K562 (cell line): ENCODE measurements at regions not wholly inside any gene's neighbourhood (a gene's known extent, or its start where the extent isn't known, plus 50 kb on each side); places are given as distances from the start of the nearest gene placed in this dataset.

Experiments
- ATAC-seq: fragments of 200-7000 bp; cut with Tn5 transposase; 3 replicates; pipeline ENCODE4 v1.9.1; 2020; ENCODE audit warnings: moderate library complexity
- BruUV-seq: library from RNA; stranded (reverse); fragments of 400-500 nt; replicated peaks from 2 replicates; lab custom pipeline; 2021; lab: Mats Ljungman, UMichigan
- CTCF ChIA-PET: fragments of 300-600 bp; formaldehyde crosslinking; extraction: SDS; loops from one replicate; lab custom pipeline; 2021; ENCODE audit warnings: low intra/inter-chr PET ratio; lab: Yijun Ruan, JAX
- POLR2A ChIA-PET: fragments of 300-600, 350-650 bp; sonication (Branson Sonifier 250); formaldehyde crosslinking; extraction: SDS; loops from one replicate; lab custom pipeline; 2021; ENCODE audit warnings: antibody characterized with exemption, inconsistent platforms; lab: Yijun Ruan, JAX
- DNase-seq, 4 experiments: peaks; one replicate each; pipeline versions ENCODE4 v3.0.0 to v3.0.0-alpha.2; 2011 to 2018; ENCODE audit warnings: low spot score in 3 of 4, mixed read lengths in 3 of 4; ENCODE audit errors: extremely low read depth in 1 of 4
- FAIRE-seq: peaks from 2 replicates; lab custom pipeline; 2011; peaks lifted over from hg19 to GRCh38; lab: Jason Lieb, UNC
- H2AFZ ChIP-seq: 2 replicates; pipeline ENCODE4 v1.6.0; 2011; ENCODE audit warnings: low read depth, low read length, control low read depth, inconsistent platforms
- H3K27ac ChIP-seq: fragments of 200-600 bp; 3 replicates; pipeline ENCODE4 v1.8.0; 2011; ENCODE audit warnings: low read depth, mild to moderate bottlenecking, control low read depth, inconsistent platforms, low read length, moderate library complexity, mixed read lengths; ENCODE audit errors: extremely low read depth
- H3K27me3 ChIP-seq, 2 experiments: fragments of 300-600 bp in 1 of 2; 2 replicates in 1 of 2; 3 replicates in 1 of 2; pipeline versions ENCODE4 v1.6.0 to v1.8.0; 2011; ENCODE audit warnings: inconsistent platforms in 2 of 2, low read length in 2 of 2, mild to moderate bottlenecking in 1 of 2, mixed read lengths in 1 of 2, moderate library complexity in 1 of 2; ENCODE audit not compliant: control insufficient read depth in 2 of 2, insufficient read depth in 2 of 2
- H3K36me3 ChIP-seq: fragments of 300-600 bp; 3 replicates; pipeline ENCODE4 v1.8.0; 2011; ENCODE audit warnings: mild to moderate bottlenecking, low read length, inconsistent platforms; ENCODE audit not compliant: control insufficient read depth, insufficient read depth
- H3K4me1 ChIP-seq, 2 experiments: fragments of 200-600 bp in 1 of 2; replicated peaks in 1 of 2; 2 replicates in 1 of 2; 3 replicates in 1 of 2; pipeline versions ENCODE4 v1.5.1 to v1.8.0; 2011; ENCODE audit warnings: inconsistent platforms in 2 of 2, low read length in 2 of 2, mild to moderate bottlenecking in 1 of 2, mixed read lengths in 1 of 2, moderate library complexity in 1 of 2; ENCODE audit not compliant: control insufficient read depth in 2 of 2, insufficient read depth in 2 of 2
- H3K4me2 ChIP-seq: 2 replicates; pipeline ENCODE4 v1.6.1; 2011; ENCODE audit warnings: low read length, control low read depth, inconsistent platforms, mixed read lengths; ENCODE audit not compliant: insufficient read depth
- H3K4me3 ChIP-seq: fragments of 200-600 bp; sonication (generic), shearing (Covaris generic); 2 replicates; pipeline ENCODE4 v1.5.1; 2016; ENCODE audit warnings: control low read depth, inconsistent platforms
- H3K79me2 ChIP-seq: fragments of 200-600 bp; 3 replicates; pipeline ENCODE4 v1.8.0; 2011; ENCODE audit warnings: low read length, inconsistent platforms; ENCODE audit not compliant: control insufficient read depth, insufficient read depth
- H3K9ac ChIP-seq, 2 experiments: 2 replicates each; pipeline versions ENCODE4 v1.6.0 to v1.6.1; 2011; ENCODE audit warnings: low read depth in 2 of 2, low read length in 2 of 2, control low read depth in 1 of 2, inconsistent platforms in 1 of 2, mild to moderate bottlenecking in 1 of 2, mixed read lengths in 1 of 2; ENCODE audit not compliant: insufficient read depth in 1 of 2
- H3K9me1 ChIP-seq: one replicate; pipeline ENCODE4 v1.6.0; 2011; ENCODE audit warnings: inconsistent platforms, mild to moderate bottlenecking, low read length, moderate library complexity; ENCODE audit not compliant: control insufficient read depth, insufficient read depth
- H3K9me3 ChIP-seq: replicated peaks from 2 replicates; pipeline ENCODE4 v1.5.1; 2011; ENCODE audit warnings: low read depth, low read length, inconsistent platforms; ENCODE audit not compliant: control insufficient read depth, insufficient read depth
- H4K20me1 ChIP-seq: replicated peaks from 2 replicates; pipeline ENCODE4 v1.6.1; 2011; ENCODE audit warnings: low read length, inconsistent platforms, mixed read lengths; ENCODE audit not compliant: control insufficient read depth, insufficient read depth
- BDP1 ChIP-seq: IDR thresholded peaks from 3 replicates; pipeline ENCODE4 v1.6.1; 2011; ENCODE audit not compliant: insufficient read length, insufficient read depth
- CREBBP ChIP-seq: IDR thresholded peaks from one replicate; pipeline ENCODE4 v1.6.1; 2012; ENCODE audit warnings: low read depth, mild to moderate bottlenecking, control low read depth, inconsistent platforms, low read length
- CXXC5 ChIP-seq: fragments of 250-450 bp; sonication (Bioruptor Pico); IDR thresholded peaks from 2 replicates; pipeline ENCODE4 v1.8.0; 2022; ENCODE audit warnings: inconsistent platforms, mild to moderate bottlenecking, moderate library complexity
- DACH1 ChIP-seq: fragments of 450-650 bp; IDR thresholded peaks from 2 replicates; pipeline ENCODE4 v1.6.1; 2018; ENCODE audit not compliant: partially characterized antibody
- DEAF1 ChIP-seq: fragments of 450-650 bp; formaldehyde crosslinking; IDR thresholded peaks from 2 replicates; pipeline ENCODE4 v1.4.0; 2020; ENCODE audit warnings: mild to moderate bottlenecking, moderate library complexity
- FOXA1 ChIP-seq: fragments of 450-650 bp; IDR thresholded peaks from 2 replicates; pipeline ENCODE4 v1.6.1; 2016; ENCODE audit warnings: mild to moderate bottlenecking, borderline replicate concordance
- FOXP1 ChIP-seq: sonication (generic); formaldehyde crosslinking; IDR thresholded peaks from 2 replicates; pipeline ENCODE4 v1.8.0; 2022; ENCODE audit warnings: mild to moderate bottlenecking, missing genetic modification reagents
- HDAC6 ChIP-seq: IDR thresholded peaks from 2 replicates; pipeline ENCODE4 v1.6.1; 2012; ENCODE audit warnings: low read depth, mild to moderate bottlenecking, control low read depth, inconsistent platforms, low read length, moderate library complexity
- HNRNPH1 ChIP-seq: fragments of 200-400 bp; formaldehyde crosslinking; optimal IDR thresholded peaks from 2 replicates; pipeline ENCODE3; 2017; ENCODE audit warnings: low read depth, mild to moderate bottlenecking, low read length, moderate library complexity
- JUN ChIP-seq, 2 experiments: sonication (generic) in 1 of 2; formaldehyde crosslinking in 1 of 2; IDR thresholded peaks; 2 replicates each; pipeline versions ENCODE4 v1.6.1 to v1.8.0; 2012 to 2022; ENCODE audit warnings: borderline replicate concordance in 2 of 2, mild to moderate bottlenecking in 2 of 2, improper control_type of control experiment in 1 of 2, low read depth in 1 of 2, low read length in 1 of 2, missing genetic modification reagents in 1 of 2
- L3MBTL2 ChIP-seq: fragments of 450-650 bp; IDR thresholded peaks from 2 replicates; pipeline ENCODE4 v1.6.1; 2016; ENCODE audit warnings: mild to moderate bottlenecking, moderate library complexity
- LEF1 ChIP-seq: fragments of 450-650 bp; IDR thresholded peaks from 2 replicates; pipeline ENCODE4 v1.6.1; 2016; ENCODE audit warnings: mild to moderate bottlenecking
- POLR2A ChIP-seq: fragments of 450-650 bp; conservative IDR thresholded peaks from 2 replicates; pipeline ENCODE4 v1.6.1; 2016
- SMARCB1 ChIP-seq: IDR thresholded peaks from 2 replicates; pipeline ENCODE4 v1.6.1; 2011; ENCODE audit warnings: improper control_type of control experiment, low read depth; ENCODE audit not compliant: insufficient read length
- TCFL5 ChIP-seq: fragments of 250-450 bp; sonication (Bioruptor Pico); conservative IDR thresholded peaks from 2 replicates; pipeline ENCODE4 v1.6.1; 2021; ENCODE audit warnings: mild to moderate bottlenecking, moderate library complexity, matching md5 sums
- VEZF1 ChIP-seq: fragments of 200-800 bp; sonication (Bioruptor generic); IDR thresholded peaks from 2 replicates; pipeline ENCODE4 v1.6.1; 2017; ENCODE audit warnings: missing genetic modification characterization, missing compliant biosample characterization
- ZC3H8 ChIP-seq: fragments of 450-650 bp; IDR thresholded peaks from 2 replicates; pipeline ENCODE4 v1.6.1; 2017
- ZFX ChIP-seq: sonication (generic); formaldehyde crosslinking; IDR thresholded peaks from 2 replicates; pipeline ENCODE4 v1.8.0; 2022; ENCODE audit warnings: mild to moderate bottlenecking, missing genetic modification reagents, moderate library complexity
- ZNF282 ChIP-seq: sonication (generic); formaldehyde crosslinking; IDR thresholded peaks from 2 replicates; pipeline ENCODE4 v1.8.1; 2023; ENCODE audit warnings: missing genetic modification reagents
- WGBS: fragments of 100-300 bp; shearing (Covaris generic); methylation state at CpG from one replicate; pipeline ENCODE4 v1.1.6; 2016; ENCODE audit warnings: low coverage, mixed read lengths; ENCODE audit not compliant: insufficient coverage; ENCODE audit errors: missing lambda C conversion rate; 5-methylcytosine and 5-hydroxymethylcytosine counted together
- in situ Hi-C: fragments of 300-500 bp; cut with MboI; formaldehyde crosslinking; loops from 4 replicates; pipeline ENCODE4 v1.15.0; 2018; ENCODE audit warnings: inconsistent platforms, mixed read lengths
- intact Hi-C: fragments of 100-400 bp; cut with micrococcal nuclease; formaldehyde crosslinking; loops from 2 replicates; pipeline ENCODE4 v1.14.2; 2022
- TF ChIP-seq, protein P1 (sequence below): fragments of 250-450 bp; sonication (Bioruptor Pico); IDR thresholded peaks from 2 replicates; pipeline ENCODE4 v1.5.0; 2020; ENCODE audit warnings: mild to moderate bottlenecking, borderline replicate concordance

GRCh38 chr10:61001731-61002122, 57.7 kb upstream of the RHOBTB1 start:
- Histone ChIP-seq H3K9me3 (no peaks in the 10 kb centered on the region), H3K36me3 (no peaks in the 10 kb centered on the region), H2AFZ (peak overlapping the region; percentile 63), H3K79me2 (no peaks in the 10 kb centered on the region), H3K9ac (peak overlapping the region; percentile 20 to 47; a peak in 3 of 4 replicates), H3K4me2 (peak overlapping the region; percentile 68), H4K20me1 (no peaks in the 10 kb centered on the region; the same call in 1 of the 2 replicates), H3K27me3 (peaks cover 4 to 7% of the 10 kb centered on the region in 2 experiments; a peak in 3 of 5 replicates), H3K4me1 (peaks cover 3 to 11% of the 10 kb centered on the region in 2 experiments; a peak in 3 of 5 replicates), H3K4me3 (peak overlapping the region; percentile 43), H3K27ac (no peak overlapping the region), H3K9me1 (no peaks in the 10 kb centered on the region)
- peak; percentile 29 for FAIRE-seq
- no peak for DNase-seq
- ChIA-PET CTCF (no interaction called here), POLR2A (interaction anchor here (1.6 kb wide), 1 partner anchor 21 kb away, joined by 3 read pairs; no protein-coding TSS in a partner anchor)
- no peak; the same call in 2 of the 3 replicates for ATAC-seq
- 19% methylated on average over 17 of the region's 18 CpGs for WGBS
- in situ Hi-C loops = no loop called here
- no TSS peak for BruUV-seq
- intact Hi-C loops = no loop called here
- no peak for TF ChIP-seq ZC3H8
- TF ChIP-seq VEZF1 (CRISPR knock-in tag) = peak; percentile 4; the same call in 1 of the 2 replicates
- TF ChIP-seq HDAC6 = no peak
- TF ChIP-seq CREBBP = no peak
- TF ChIP-seq LEF1 = no peak
- TF ChIP-seq JUN (IDR thresholded peaks at IDR 0.05; ENCODE audit: borderline replicate concordance, low read depth, low read length) = no peak
- no peak for TF ChIP-seq JUN (CRISPR knock-in tag; IDR thresholded peaks at IDR 0.05; ENCODE audit: borderline replicate concordance)
- TF ChIP-seq L3MBTL2 = peak; percentile 43; the same call in 1 of the 2 replicates
- TF ChIP-seq FOXA1 = no peak
- TF ChIP-seq CXXC5 (CRISPR knock-in tag) = 0 out of 2 replicates have a peak, but pooled peaks have one; percentile 2
- TF ChIP-seq, protein P1, sequence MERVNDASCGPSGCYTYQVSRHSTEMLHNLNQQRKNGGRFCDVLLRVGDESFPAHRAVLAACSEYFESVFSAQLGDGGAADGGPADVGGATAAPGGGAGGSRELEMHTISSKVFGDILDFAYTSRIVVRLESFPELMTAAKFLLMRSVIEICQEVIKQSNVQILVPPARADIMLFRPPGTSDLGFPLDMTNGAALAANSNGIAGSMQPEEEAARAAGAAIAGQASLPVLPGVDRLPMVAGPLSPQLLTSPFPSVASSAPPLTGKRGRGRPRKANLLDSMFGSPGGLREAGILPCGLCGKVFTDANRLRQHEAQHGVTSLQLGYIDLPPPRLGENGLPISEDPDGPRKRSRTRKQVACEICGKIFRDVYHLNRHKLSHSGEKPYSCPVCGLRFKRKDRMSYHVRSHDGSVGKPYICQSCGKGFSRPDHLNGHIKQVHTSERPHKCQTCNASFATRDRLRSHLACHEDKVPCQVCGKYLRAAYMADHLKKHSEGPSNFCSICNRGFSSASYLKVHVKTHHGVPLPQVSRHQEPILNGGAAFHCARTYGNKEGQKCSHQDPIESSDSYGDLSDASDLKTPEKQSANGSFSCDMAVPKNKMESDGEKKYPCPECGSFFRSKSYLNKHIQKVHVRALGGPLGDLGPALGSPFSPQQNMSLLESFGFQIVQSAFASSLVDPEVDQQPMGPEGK (CRISPR knock-in tag) = no peak
- no peak for TF ChIP-seq ZFX (CRISPR knock-in tag)
- no peak for TF ChIP-seq FOXP1
- TF ChIP-seq BDP1 = no peak
- TF ChIP-seq ZNF282 (CRISPR knock-in tag) = no peak
- TF ChIP-seq TCFL5 (CRISPR knock-in tag) = no peak
- no peak for TF ChIP-seq HNRNPH1
- TF ChIP-seq POLR2A = no peak
- TF ChIP-seq DEAF1 = no peak
- no peak for TF ChIP-seq DACH1
- TF ChIP-seq SMARCB1 = no peak
